ENCODE measurements at regions not wholly inside any gene's neighbourhood (a gene's known extent, or its start where the extent isn't known, plus 50 kb on each side); places are given as distances from the start of the nearest gene placed in this dataset.

GRCh38 chr20:24731312-24731711, 217.8 kb upstream of the CST7 start:
- TF ChIP-seq, protein P1, sequence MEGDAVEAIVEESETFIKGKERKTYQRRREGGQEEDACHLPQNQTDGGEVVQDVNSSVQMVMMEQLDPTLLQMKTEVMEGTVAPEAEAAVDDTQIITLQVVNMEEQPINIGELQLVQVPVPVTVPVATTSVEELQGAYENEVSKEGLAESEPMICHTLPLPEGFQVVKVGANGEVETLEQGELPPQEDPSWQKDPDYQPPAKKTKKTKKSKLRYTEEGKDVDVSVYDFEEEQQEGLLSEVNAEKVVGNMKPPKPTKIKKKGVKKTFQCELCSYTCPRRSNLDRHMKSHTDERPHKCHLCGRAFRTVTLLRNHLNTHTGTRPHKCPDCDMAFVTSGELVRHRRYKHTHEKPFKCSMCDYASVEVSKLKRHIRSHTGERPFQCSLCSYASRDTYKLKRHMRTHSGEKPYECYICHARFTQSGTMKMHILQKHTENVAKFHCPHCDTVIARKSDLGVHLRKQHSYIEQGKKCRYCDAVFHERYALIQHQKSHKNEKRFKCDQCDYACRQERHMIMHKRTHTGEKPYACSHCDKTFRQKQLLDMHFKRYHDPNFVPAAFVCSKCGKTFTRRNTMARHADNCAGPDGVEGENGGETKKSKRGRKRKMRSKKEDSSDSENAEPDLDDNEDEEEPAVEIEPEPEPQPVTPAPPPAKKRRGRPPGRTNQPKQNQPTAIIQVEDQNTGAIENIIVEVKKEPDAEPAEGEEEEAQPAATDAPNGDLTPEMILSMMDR (conservative IDR thresholded peaks at IDR 0.05; ENCODE audit: low read length), result no peak
- TF ChIP-seq EZH2phosphoT487 (IDR thresholded peaks at IDR 0.05; ENCODE audit: borderline replicate concordance), result no peak

Measured in Loucy (cell line).